GM10248 (cell line): ENCODE measurements at regions not wholly inside any gene's neighbourhood (a gene's known extent, or its start where the extent isn't known, plus 50 kb on each side); places are given as distances from the start of the nearest gene placed in this dataset.
A peak's percentile ranks its signal among the peaks of the same experiment; 100 is the strongest.

Experiments
- CTCF ChIA-PET: fragments of 300-600 bp; sonication (Branson Sonifier 250); formaldehyde crosslinking; extraction: SDS; loops from one replicate; lab custom pipeline; 2021; ENCODE audit warnings: antibody characterized with exemption; lab: Yijun Ruan, JAX
- POLR2A ChIA-PET: fragments of 350-650 bp; sonication (Branson Sonifier 250); formaldehyde crosslinking; extraction: SDS; loops from one replicate; lab custom pipeline; 2020; ENCODE audit warnings: antibody characterized with exemption; lab: Yijun Ruan, JAX
- DNase-seq: peaks from one replicate; pipeline ENCODE4 v3.0.0; 2012; ENCODE audit errors: extremely low spot score
- CTCF ChIP-seq: IDR thresholded peaks from 2 replicates; pipeline ENCODE4 v1.5.1; 2012; ENCODE audit warnings: mild to moderate bottlenecking, low read depth; ENCODE audit errors: extremely low read depth, missing control alignments, control extremely low read depth

- POLR2A ChIA-PET = no interaction called here
- DNase-seq = no peak
- no peak for TF ChIP-seq CTCF
- CTCF ChIA-PET = interaction anchor here (1.8 kb wide), 1 partner anchor 10 kb away, joined by 7 read pairs; no protein-coding TSS in a partner anchor
Measured at GRCh38 chr2:193250389-193250788, 1055.7 kb upstream of the TMEFF2 start.

GRCh38 chr2:193240752-193241151 lies 1046.0 kb upstream of the TMEFF2 start:
- ChIA-PET POLR2A (no interaction called here), CTCF (interaction anchor here (1.0 to 2.4 kb wide), 8 partner anchors 10 to 62 kb away, joined by 3 to 8 read pairs (median 4); no protein-coding TSS in a partner anchor)
- peak; percentile 10 for TF ChIP-seq CTCF
- no peak for DNase-seq

GRCh38 chr2:193231634-193232033 lies 1036.9 kb upstream of the TMEFF2 start:
- POLR2A ChIA-PET = no interaction called here

GRCh38 chr2:193228276-193228675 lies 1033.5 kb upstream of the TMEFF2 start:
- POLR2A ChIA-PET = no interaction called here

More at GRCh38 chr2:193231634-193232033, 1036.9 kb upstream of the TMEFF2 start:
- CTCF ChIA-PET = no interaction called here
- no peak for DNase-seq
- TF ChIP-seq CTCF = no peak

GRCh38 chr2:193222454-193222853 lies 1027.7 kb upstream of the TMEFF2 start:
- no peak for DNase-seq
- CTCF ChIA-PET = interaction anchor here (1.3 to 1.7 kb wide), 2 partner anchors 10 to 23 kb away, joined by 3 read pairs; no protein-coding TSS in a partner anchor

More at GRCh38 chr2:193228276-193228675, 1033.5 kb upstream of the TMEFF2 start:
- CTCF ChIA-PET = interaction anchor here (0.8 to 1.6 kb wide), 4 partner anchors 9 to 356 kb away, joined by 3 to 5 read pairs (median 4); no protein-coding TSS in a partner anchor
- no peak for TF ChIP-seq CTCF
- DNase-seq = no peak

GRCh38 chr2:193219413-193219812 lies 1024.7 kb upstream of the TMEFF2 start:
- CTCF ChIA-PET = interaction anchor here (1.0 kb wide), 1 partner anchor 9 kb away, joined by 4 read pairs; no protein-coding TSS in a partner anchor
- DNase-seq = no peak
- no peak for TF ChIP-seq CTCF
- POLR2A ChIA-PET = no interaction called here

More at GRCh38 chr2:193222454-193222853, 1027.7 kb upstream of the TMEFF2 start:
- POLR2A ChIA-PET = no interaction called here
- no peak for TF ChIP-seq CTCF
